ENCODE measurements at regions not wholly inside any gene's neighbourhood (a gene's known extent, or its start where the extent isn't known, plus 50 kb on each side); places are given as distances from the start of the nearest gene placed in this dataset.

DNA sequence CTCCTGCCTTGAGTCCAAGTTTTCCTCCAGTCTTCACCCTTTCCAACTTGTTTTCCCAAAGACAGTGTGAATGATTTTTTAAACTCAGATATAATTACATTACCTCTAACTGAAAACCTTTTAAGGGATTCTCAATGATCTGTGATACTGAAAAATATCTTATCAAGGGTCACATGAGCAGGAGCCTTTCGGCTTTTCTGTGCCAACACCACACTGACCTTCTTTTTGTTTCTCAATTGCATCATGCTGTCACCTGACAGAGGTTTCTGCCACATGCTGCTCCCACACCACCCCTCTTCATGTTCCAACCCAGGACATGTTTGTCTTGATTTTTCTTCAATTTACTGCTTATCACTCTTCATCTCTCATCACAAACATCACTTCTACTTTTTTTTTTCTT lies 820.0 kb downstream of the PRELID2 start:
- no peak for TF ChIP-seq GABPA (IDR thresholded peaks at IDR 0.05; ENCODE audit: low read depth)
- TF ChIP-seq, protein P1, sequence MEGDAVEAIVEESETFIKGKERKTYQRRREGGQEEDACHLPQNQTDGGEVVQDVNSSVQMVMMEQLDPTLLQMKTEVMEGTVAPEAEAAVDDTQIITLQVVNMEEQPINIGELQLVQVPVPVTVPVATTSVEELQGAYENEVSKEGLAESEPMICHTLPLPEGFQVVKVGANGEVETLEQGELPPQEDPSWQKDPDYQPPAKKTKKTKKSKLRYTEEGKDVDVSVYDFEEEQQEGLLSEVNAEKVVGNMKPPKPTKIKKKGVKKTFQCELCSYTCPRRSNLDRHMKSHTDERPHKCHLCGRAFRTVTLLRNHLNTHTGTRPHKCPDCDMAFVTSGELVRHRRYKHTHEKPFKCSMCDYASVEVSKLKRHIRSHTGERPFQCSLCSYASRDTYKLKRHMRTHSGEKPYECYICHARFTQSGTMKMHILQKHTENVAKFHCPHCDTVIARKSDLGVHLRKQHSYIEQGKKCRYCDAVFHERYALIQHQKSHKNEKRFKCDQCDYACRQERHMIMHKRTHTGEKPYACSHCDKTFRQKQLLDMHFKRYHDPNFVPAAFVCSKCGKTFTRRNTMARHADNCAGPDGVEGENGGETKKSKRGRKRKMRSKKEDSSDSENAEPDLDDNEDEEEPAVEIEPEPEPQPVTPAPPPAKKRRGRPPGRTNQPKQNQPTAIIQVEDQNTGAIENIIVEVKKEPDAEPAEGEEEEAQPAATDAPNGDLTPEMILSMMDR (IDR thresholded peaks at IDR 0.05; ENCODE audit: insufficient read depth, low read length) = no peak
- TF ChIP-seq, protein P2, sequence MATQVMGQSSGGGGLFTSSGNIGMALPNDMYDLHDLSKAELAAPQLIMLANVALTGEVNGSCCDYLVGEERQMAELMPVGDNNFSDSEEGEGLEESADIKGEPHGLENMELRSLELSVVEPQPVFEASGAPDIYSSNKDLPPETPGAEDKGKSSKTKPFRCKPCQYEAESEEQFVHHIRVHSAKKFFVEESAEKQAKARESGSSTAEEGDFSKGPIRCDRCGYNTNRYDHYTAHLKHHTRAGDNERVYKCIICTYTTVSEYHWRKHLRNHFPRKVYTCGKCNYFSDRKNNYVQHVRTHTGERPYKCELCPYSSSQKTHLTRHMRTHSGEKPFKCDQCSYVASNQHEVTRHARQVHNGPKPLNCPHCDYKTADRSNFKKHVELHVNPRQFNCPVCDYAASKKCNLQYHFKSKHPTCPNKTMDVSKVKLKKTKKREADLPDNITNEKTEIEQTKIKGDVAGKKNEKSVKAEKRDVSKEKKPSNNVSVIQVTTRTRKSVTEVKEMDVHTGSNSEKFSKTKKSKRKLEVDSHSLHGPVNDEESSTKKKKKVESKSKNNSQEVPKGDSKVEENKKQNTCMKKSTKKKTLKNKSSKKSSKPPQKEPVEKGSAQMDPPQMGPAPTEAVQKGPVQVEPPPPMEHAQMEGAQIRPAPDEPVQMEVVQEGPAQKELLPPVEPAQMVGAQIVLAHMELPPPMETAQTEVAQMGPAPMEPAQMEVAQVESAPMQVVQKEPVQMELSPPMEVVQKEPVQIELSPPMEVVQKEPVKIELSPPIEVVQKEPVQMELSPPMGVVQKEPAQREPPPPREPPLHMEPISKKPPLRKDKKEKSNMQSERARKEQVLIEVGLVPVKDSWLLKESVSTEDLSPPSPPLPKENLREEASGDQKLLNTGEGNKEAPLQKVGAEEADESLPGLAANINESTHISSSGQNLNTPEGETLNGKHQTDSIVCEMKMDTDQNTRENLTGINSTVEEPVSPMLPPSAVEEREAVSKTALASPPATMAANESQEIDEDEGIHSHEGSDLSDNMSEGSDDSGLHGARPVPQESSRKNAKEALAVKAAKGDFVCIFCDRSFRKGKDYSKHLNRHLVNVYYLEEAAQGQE (IDR thresholded peaks at IDR 0.05; ENCODE audit: insufficient replicate concordance, low read depth) = no peak
